Left ventricle myocardium superior (tissue), 1 donor: ENCODE measurements at regions not wholly inside any gene's neighbourhood (a gene's known extent, or its start where the extent isn't known, plus 50 kb on each side); places are given as distances from the start of the nearest gene placed in this dataset.
A peak's percentile ranks its signal among the peaks of the same experiment; 100 is the strongest.

Source experiments
- ATAC-seq: fragments of 200-7000 bp; cut with Tn5 transposase; one replicate; pipeline ENCODE4 v1.9.1; 2020; ENCODE audit warnings: mild to moderate bottlenecking, moderate library complexity
- DNase-seq: peaks from one replicate; pipeline ENCODE4 v3.0.0-alpha.2; 2020
- intact Hi-C: fragments of 100-400 bp; cut with micrococcal nuclease; formaldehyde crosslinking; loops from one replicate; pipeline ENCODE4 v1.11.0; 2022
- donor health status: DM: no; HTN: yes; CAD: no; lungs with severe emphysema.

- intact Hi-C loops, result no loop called here
- DNase-seq, result no peak
- no peak for ATAC-seq
Observed at GRCh38 chr14:100656996-100657395, 69.7 kb upstream of the DLK1 start.

DNA sequence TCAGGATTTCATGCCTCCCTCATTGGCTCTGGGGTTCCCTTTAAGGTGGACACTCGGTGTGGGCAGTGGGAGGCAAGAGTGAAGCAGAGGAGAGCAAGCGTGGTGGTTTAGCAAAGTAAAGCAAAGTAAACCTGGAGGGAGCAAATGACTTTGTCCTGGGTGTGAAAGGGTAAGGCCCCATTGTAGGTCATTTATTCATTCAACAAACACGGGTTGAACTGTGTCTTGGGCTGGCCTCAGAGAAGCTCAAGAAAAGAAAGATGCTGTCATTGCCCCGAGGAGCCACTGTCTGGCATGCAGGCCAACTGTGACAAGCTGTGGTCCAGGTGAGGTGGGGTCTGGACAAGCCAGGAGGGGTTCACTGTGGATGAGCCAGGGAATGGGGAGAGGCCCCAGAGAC, 68.9 kb upstream of the DLK1 start:
- no peak for DNase-seq
- intact Hi-C loops, result no loop called here
- ATAC-seq, result no peak

DNA sequence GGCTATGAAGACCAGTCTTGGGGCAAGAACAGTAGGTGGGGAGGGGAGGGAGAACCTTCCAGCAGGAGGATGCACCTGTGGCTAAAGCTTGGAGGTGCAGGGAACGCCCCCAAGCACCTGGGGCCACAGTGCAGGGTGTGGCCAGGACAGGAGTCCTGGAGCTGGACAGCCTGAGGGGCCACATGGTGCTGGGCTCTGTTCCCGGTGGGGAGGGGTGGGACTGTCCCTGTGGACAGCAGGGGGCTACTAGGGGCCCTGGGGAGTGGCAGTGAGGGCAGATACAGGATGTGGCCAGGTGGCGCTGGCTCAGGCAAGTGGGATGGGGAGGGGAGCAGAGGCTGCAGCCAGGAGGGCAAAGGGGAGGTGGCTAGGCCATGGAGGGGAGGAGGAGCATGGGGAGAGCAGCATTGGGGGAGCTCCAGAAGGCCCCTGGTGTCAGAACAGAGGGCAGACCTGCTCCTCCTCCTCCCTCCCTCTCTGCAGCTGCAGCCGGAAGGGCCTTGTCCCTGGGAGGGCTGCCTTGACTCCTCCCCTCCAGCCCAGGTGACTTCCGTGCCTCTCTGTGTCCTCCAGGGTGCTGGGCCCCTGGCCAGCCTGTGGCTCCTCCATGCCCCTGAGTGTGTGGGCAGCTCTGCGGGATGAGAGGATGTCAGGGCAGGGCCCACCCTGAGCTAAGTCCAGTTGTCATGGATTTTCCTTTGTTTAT, 68.4 kb upstream of the DLK1 start:
- intact Hi-C loops, result no loop called here
- DNase-seq (no peak), ATAC-seq (no peak)

DNA sequence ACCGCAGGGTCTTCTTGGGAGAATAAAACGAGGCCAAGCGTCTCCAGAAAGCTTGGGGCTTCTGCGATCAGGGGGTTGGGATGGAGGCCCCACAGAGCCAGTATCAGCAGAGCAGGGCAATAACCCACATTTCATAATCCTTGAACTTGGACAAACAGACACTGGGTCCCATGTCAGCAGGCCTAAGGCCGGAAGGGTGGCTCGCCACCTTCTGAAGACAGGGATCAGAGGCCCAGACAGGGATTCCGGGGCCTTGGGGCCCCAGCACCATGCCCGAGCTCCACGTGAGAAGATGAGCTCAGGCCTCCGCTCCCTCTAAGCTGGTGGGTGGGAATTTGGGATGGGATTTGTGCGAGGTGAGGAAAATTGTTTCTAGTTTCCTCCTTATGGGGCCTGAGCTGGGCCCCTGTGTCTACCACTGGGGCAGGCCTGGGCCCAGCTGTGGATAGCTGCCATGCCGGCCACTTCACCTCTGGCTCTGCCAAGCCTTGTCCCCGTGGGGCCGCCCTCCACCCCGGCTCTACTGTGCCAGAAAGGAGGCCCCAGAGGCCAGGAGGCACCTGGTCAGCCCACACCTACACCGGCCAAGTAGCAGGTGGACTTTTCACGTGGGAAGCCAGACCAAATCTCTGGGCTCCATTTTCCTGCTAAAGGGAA, 67.2 kb upstream of the DLK1 start:
- ATAC-seq, result no peak
- DNase-seq, result peak; percentile 5
- intact Hi-C loops, result no loop called here

- ATAC-seq, result no peak
- no peak for DNase-seq
- intact Hi-C loops, result no loop called here
Observed at GRCh38 chr14:100660498-100660881, 66.2 kb upstream of the DLK1 start.

GRCh38 chr14:100660882-100661635, 65.6 kb upstream of the DLK1 start:
- peak; percentile 3 for DNase-seq
- no peak for ATAC-seq
- intact Hi-C loops, result no loop called here

DNA sequence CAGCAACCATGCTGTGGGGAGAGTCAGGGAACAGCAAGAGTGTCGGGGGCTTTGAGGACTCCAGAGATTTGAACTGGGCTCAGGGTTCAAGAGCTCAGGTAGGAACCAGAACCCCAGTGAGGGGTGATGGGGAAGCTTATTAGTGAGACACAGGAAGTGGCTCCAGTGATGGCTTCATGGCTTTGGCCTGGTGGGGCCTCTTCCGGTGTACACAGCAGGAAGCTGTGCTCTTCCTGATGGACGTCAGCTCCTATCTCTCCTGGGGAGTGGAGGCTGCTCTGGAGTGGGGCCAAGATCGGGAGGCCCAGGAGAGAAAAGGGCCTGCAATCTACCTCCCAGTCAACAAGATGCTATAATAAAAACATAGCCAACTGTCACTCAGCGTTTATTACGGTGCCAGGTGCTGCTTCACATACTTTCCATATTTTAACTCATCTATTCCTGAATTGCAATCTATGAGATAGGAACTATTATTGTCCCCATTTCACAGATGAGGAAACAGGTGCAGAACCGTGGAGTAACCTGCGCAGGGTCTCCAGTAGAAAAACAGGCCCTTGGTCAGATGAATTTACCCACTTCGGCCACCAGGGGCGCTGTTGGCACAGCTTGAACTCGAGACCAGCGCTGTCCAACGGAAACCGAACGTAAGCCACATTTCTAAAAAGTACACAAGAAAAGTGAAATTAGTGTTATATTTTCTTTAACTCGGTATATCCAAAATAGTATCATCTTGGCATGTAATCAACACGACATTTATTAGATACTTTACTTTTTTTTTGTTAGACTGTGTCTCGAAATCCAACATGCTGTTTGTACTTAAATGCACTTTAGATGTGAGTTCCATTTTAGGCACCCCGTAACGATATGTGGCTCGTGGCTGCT, 63.6 kb upstream of the DLK1 start:
- DNase-seq (peak; percentile 78), ATAC-seq (peak; percentile 39)
- intact Hi-C loops, result no loop called here

DNA sequence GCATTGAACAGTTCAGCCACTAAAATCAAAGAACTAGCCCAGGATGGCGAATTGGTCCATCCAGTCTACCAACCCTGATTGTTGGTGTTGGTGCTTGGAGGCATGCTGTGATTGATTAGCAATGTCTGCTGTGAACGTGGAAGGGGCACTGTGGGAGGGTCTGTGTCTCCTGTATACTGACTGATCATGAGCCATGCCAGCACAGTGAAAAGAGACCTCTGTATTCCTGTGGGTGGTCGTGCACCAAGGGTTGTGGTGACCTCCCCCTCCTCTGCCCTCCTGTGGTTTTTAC, 63.0 kb upstream of the DLK1 start:
- intact Hi-C loops, result no loop called here

DNA sequence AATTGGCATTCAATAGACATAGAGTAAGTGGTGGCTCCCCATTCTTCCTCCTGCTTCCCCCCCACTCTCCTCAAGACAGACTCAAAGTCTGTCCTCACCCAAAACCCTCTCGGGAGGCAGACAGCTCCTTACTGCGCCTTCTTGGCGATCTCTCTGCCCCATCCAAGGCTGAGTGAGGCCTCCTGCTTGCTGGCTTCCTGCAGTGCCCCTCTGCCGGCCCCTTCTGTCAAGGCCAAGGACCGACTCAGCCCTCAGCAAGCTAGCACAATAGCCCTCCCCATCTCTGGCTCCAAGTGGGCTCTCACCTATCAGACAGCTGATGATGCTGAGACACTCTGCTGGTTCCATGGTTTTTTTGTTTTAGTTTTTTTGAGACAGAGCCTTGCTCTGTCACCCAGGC, 62.5 kb upstream of the DLK1 start:
- peak; percentile 20 for DNase-seq
- intact Hi-C loops, result no loop called here

More for the DNA sequence above, 63.0 kb upstream of the DLK1 start:
- DNase-seq (peak; percentile 16), ATAC-seq (no peak)

GRCh38 chr14:100664841-100665510, 61.7 kb upstream of the DLK1 start:
- peak; percentile 58 for DNase-seq
- peak; percentile 82 for ATAC-seq
- intact Hi-C loops, result no loop called here

More for the DNA sequence above, 62.5 kb upstream of the DLK1 start:
- no peak for ATAC-seq

DNA sequence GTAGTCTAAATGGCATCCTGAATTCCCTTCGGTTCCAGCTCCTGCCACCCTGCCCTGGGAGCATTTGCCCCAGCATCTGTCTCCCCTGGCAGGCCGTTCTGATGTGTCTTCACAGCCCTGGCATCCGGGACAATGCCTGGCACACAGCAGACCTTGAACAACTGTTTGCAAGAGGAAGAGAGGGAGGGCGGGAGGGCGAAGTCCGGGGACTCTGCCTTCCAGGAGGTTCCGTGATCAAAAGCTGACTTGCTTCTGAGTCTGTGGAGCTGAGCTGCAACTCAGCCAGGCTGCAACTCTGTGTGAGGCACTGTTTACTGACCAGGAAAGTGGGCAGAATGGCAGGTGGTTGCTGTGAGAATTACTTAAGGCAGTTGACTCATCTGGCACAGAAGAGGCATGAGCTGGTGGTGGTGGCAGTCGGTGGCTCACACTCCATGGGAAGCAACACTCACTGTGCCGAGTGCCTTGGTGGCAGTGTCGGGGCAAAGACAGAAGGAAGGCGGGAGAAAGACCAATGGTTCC, 61.1 kb upstream of the DLK1 start:
- intact Hi-C loops, result no loop called here
- DNase-seq, result peak; percentile 30
- ATAC-seq, result peak; percentile 27

DNA sequence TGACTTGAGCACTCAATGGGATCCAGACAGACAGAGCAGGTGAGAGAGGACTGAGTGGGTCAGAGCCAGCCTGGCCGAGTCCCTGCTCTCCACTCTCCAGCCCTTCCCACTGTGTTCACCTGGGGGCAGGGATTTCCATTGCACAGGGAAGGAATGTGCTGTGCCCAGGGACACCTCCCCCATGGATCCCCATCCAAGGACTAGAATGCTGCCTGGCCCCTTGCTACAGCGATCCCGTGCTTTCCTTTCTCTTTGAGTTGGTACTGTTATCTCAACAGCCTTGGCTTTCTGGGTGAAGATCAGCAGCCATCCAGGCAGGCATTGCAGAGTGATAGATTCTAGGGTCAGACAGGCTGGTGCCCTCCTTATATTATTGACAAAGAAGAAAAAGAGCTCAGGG, 60.3 kb upstream of the DLK1 start:
- DNase-seq (peak; percentile 6), ATAC-seq (no peak)
- intact Hi-C loops, result no loop called here

GRCh38 chr14:100666851-100667250, 59.8 kb upstream of the DLK1 start:
- DNase-seq (peak; percentile 9), ATAC-seq (no peak)
- intact Hi-C loops, result no loop called here

DNA sequence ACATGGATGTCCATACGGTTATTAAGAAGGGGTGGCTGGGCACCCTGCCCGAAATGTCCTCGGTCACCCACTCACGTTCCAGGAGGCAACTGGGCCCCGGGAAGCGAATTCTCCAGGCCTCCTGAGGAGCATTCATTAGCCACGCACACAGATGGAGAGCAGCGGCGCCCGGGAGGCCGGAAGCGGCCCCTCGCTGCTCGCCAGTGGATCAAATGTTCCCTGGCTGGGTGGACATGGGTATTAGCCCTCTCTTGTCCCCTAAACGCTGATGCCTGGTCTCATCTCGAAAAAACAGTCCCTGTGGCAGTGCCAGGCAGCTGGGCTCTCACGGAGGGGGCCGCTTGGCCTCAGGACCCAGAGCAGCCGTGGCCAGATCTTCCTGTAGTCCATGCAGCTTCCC, 59.0 kb upstream of the DLK1 start:
- DNase-seq, result peak; percentile 23
- no peak for ATAC-seq
- intact Hi-C loops, result no loop called here

DNA sequence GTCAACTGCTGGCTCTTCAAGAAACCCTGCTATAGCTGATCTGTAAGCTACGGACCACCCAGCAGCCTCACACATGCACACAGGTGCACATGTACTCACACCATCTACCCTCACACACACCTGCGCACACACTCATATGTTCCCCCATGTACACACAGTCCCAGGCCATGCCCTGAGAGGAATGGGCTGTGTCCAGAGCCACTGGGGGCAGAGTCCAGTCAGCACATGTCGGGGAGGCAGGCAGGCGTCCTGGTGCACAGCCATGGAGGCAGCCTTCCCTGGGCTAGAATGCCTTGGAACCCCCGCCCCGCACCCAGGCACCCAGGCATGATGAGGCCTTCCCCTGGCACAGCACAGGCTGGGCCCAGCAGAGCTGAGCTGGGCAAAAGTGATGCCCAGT, 58.3 kb upstream of the DLK1 start:
- intact Hi-C loops, result no loop called here
- DNase-seq (peak; percentile 9), ATAC-seq (no peak)

DNA sequence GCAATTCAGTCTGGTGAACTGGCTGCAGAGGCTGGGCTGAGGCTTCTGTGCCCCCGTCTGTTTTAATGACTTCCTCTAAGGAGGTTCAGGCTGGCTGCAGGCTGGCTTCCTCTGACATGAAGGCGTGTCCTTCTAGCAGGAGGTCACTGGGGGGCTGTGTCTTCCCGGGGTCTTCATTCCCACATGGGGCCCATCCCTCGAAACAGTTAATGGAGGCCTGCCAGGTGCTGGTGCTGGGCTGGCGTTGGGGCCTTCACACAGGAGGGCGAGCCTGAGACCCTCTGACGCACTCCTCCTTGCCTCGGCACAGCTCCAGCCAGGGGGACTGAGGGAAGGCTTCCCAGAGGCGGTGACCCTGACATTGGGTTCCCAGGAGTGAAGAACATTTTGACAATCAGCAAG, 57.7 kb upstream of the DLK1 start:
- DNase-seq (peak; percentile 11), ATAC-seq (no peak)
- intact Hi-C loops, result no loop called here

DNA sequence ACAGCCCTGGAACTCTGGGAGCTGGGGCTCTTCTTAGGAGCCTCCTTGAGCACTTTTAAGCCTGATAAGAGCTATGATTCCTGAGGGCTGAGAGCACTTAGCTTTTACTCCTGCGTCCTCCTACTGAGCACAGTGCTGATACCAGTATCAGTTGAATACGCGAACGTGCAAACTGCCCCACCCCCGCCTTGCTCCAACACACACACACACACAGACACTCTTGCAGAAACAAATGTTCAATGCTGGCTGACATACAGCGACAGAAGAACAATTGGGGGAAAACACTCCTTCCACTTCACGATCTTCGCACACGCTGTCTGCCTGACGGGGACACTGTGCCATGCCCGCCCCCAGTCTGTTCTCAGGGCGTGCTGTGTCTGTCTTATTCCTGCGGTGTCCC, 57.2 kb upstream of the DLK1 start:
- intact Hi-C loops, result no loop called here
- DNase-seq (peak; percentile 20), ATAC-seq (no peak)

- DNase-seq (peak; percentile 19), ATAC-seq (no peak)
- intact Hi-C loops, result no loop called here
Observed at GRCh38 chr14:100670017-100670752, 56.5 kb upstream of the DLK1 start.

DNA sequence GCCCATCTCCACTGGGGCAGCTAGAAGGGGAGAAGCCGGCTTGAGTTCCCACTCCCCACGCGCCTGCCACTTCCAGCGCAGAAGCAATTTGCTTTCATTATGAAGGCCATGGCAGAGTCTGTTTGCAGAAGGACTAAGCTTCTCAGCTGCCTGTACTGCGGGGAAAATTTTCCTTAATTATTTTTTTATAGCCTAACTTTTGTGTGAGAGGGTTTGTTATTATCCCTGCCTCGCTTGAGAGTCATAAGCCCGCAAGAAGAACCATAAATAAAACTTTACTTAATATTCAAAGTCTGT, 56.0 kb upstream of the DLK1 start:
- ATAC-seq, result no peak
- DNase-seq, result peak; percentile 8
- intact Hi-C loops, result no loop called here
